ENCODE measurements at regions not wholly inside any gene's neighbourhood (a gene's known extent, or its start where the extent isn't known, plus 50 kb on each side); places are given as distances from the start of the nearest gene placed in this dataset.

DNA sequence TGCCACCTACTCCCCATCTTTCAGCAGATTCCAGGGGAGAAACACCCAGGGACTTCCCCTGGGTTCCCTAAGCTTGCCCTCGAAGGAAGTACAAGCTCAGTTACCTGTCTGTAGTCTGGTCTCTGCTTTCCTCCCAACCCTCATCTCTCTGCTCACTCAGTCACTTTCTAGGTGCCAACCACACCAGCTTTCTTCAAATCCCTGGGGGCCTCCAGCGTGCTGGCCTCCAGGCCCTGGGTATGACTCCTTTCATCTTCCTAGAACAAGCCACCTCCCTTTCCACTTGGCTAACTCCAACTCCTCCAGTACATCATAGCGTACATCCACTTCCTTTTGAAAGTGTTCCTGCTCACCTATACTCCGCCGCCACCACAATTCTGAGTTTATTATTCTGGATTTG is 222.6 kb downstream of the SNX18 start:
- FAIRE-seq: no peak

DNA sequence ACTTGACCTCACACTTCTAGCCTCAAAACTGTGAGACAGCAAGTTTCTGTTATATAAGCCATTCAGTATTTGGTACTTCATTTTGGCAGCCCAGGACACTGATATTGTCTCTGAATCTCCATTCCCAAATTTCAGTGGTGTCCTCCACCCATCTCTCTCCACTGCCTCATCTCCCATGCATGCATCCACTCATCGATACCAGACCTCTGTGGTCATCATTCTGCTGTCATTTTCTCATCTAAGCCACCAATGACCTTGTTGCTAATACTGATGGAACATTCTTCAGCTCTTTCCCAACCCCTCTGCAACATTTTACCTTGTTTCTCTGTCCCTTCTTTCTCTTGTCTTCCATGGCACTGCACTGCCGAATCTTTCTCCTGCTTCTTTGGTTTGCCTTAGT is 221.8 kb downstream of the SNX18 start:
- FAIRE-seq: no peak

DNA sequence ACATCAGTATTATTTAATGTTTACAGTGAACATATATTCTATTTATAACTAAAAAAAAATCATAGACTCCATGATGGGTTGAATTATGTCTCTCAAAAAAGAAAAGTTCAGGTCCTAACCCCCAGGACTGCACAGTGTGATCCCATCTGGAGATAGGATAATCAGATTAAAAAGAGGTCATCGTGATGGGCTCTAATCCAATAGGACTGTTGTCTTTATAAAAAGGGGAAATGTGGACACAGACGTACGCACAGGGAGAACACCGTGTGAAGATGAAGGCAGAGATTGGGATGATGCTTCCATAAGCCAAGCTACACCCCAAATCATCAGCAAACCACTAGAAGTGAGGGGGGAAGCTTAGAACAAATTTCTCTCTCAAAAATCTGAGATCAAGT is 221.4 kb downstream of the SNX18 start:
- FAIRE-seq: no peak

DNA sequence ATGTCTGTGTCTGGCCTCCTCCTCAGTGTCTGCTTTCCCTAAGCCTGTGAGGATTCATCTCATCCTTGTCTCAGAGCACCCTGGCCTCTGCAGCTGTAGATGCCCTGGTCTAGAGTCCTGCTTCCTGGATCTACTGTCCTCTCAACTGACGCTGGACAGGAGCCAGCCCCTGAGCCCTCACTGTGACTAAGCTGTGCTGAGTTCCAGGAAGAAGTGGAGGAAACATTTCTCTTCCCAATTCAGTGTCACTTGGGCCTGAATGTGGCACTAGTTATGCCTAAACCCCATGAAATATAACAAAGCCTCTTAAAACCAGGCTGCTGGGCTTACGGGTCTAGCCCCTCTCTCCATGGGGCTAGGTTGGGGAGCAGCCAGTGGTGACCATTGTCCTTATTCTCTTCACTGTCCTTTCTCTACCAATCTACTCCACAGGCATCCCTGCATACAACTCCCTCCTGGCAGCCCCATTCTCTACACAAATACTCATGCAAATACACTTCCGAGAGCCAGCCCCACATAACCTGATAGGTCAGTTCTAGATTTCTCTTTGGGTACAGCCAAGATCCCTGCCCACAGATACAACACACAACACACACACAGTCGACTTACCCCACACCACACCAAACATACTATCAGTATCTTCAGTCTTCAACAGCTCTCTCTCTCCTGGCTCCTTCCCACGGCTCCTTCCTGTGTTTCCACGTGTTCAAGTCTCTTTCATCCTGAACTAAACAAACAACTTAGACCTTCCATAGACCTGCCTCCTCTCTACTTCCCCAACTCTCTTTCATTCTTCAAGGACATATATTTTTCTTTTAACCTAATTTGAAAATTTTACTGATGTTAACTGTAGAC is 220.8 kb downstream of the SNX18 start:
- FAIRE-seq: no peak

DNA sequence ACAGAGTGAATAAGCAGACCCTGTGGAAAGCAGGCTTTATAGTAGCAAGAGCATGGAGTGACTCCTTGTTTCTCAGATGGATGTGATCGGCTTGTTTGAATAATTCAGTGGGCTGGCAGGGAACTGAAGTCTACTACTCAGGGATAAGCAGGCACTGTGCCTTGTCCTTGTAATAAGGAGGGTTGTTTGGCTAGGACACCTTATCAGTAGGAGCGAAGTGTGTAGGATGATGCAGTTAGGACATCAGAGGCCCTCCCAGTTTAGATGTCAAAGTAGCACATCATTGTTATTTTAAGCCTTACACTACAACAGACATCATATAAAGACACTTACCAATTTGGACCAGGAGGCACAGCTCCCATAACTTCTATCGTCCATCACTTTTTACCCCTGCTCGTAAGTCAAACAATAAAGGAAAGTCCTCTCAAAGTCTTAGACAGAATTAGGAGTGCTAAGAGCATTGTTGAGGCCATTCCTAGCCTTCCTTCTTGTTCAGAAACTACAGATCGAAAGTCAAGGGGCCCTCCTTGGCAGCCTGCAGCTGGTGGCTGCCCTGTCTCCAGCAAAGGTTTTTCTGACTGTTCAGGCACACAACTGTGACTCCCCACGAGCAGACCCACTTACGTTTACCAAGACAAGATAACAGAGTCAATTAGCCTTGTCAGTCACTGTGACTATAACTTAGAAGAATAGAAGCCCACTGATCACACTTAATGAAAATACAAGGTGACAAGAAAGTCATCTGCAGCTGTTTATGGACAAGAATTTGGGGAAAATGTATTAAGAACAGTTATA is 218.6 kb downstream of the SNX18 start:
- FAIRE-seq: no peak

DNA sequence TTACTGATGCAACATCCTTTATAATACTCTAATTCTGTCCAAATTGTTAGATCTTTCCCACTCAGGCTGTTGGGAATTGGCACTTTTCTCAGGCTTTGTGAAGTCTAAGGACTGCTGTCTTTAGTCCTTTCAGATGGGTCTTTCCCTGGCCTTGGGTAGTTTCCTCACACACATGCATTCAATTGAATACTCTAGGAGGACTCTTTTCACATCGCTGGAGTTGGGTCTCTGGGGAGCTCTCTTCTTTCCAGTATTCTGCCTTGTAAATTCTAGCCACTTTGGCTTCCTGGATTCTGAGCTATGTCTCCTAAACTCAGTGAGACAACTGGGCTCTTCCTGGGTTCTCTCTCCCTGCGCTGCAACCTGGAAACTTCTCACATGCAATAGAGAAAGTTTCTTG is 215.5 kb downstream of the SNX18 start:
- no peak for FAIRE-seq

DNA sequence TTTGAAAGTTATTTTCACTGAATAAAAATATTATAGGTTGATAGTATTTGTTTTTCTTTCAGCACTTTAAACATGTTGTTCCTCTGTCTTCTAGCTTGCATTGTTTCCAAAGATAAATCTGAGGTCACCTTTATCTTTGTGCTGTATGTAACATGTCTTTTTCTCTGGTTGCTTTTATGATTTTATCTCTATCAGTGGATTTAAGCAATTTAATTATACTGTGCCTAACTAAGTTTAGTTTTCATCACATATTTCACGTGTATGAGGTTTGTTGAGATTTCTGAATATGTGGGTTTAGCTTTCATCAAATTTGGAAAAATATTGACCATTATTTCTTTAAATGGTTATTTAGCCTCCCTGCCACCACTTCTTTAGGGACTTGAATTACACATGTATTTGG is 214.5 kb downstream of the SNX18 start:
- FAIRE-seq: no peak

DNA sequence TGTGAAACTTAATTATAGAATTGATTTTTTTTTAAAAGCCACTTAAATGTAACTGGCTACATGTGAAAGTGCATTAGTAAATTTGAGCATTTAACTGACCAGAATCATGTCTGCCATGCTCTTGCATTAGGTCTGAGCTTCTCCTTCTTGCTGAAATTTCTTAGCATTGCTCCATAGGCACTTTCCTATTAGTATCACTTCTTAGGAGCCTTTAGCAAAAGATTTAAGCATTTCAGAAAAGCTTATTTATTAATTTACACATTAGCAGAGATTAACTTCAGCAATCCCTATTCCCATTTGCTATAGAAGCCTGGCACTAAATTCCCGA is 211.0 kb downstream of the SNX18 start:
- no peak for FAIRE-seq

DNA sequence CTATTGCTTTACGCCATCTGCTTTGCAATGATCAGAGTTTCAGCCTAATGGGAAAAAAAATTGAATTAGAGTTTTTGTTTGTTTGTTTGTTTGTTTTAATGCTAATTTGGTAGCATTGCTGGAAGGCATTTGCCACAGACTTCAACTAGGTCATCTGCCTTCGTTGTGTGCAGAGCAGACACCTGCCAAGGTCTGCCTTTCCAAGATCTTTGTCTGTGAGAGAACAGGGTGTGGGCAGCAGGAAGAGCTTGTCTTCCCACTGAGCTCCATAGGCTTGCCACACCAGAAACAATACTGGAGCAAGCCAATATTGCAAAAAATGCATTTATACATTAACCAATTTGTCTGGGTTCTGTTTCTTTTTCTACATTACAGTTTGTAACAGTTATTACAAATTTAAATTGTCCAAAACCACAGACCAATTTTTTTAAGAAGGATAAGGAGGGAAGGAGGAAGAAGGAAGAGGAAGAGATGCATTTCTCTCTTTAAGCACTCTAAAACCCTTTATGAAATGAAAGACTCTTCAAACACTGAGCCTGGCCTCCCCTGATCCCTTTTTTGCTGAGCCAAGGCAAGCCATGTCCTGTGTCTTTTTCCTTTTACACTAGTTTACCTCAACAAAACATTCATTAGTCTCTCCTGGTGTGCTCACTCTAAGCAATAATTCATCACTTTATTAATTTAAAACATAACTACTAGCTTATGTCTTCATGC is 210.5 kb downstream of the SNX18 start:
- FAIRE-seq: no peak

DNA sequence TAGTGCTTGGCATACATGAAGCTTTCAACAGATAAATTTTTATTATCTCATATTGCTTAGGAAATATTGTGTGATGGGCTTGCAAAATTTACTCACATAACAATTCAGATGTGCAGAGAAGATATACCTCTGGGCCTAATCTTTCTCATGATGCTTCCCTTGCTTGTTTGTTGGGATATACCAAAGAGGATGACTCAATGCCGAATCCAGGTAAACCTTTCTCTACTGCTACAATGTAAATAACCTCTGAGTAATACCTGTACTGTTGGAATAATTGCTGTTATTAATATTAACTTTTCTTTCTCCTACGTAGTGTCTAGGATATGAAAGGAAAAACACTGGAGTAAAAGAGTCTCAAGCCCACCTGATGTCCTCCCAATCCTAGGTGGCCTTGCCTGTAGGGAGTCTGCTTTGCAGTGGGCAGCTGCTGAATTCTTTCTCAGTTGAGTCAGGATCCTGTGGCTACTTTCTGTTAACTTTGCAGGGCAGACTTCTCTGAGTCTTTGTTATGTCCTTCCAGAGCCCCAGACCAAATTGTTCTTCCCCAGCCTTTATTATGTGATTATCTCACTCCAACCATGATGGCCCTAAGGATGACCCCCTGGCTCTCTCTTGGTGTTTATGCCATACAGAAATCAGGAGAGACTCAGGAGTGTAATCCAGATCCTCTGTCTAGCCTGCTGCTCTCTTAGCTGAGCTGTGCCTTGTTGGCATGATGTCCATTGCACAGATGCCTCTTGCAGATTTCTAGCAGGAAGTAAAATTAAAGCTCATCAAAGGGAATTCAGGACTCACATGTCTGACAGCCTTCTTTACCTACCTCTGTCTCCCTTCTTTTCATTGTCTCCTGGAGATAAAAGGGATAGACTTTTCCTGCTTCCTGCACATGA is 208.1 kb downstream of the SNX18 start:
- FAIRE-seq: no peak

DNA sequence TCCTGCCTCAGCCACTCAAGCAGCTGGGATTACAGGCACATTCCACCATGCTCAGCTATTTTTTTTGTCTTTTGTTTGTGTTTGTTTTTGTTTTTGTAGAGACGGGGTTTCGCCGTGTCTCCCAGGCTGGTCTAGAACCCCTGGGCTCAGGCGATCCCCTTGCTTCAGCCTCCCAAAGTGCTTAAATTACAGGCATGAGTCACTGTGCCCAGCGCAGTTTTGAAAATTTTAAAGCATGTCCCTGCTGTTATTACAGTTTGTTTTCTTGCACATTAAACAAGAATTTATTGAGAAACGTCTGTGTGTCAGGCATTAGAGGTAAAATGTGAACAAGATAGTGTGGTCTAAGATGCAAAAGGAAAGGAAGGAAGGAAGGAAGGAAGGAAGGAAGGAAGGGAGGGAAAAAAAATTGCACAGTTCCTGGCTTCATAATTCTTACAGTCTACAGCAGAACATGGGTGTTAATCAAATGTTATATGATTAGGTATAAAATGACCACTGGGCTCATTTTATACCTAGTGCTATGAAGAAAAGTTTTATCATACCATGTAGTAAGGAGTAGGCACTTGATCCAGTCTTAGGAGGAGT is 205.4 kb downstream of the SNX18 start:
- FAIRE-seq: no peak

DNA sequence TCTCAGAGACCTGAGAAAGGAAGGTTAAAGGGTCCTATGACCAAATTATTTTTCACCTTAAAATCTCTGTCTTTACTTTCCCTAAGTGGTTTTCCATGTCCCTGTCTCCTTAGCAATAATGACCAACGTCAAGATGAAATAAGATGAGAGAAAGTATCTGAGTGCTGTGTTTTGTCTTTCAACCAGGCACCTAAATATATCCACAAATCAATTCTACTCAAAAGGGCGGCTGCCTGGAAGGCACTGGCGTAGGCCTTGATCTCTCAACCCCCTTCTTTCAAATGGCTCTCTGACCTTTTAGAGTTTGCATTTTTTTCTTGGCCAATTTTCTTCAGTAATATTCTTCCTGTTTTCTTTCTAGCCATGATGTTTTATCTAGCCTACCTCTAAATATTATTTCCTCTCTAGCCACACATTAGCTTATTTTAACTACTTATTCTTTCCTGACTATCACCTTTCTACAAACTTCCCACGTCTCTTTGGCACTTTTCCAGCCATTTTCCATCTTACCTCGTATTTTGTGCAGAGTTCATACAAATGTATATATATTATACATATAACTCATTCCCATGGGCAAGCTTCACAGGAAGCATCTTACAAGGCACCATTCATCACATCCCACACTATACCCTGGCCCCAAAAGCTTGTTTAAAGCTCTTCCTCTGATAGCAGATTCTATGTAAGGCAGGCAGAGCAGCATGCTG is 204.5 kb downstream of the SNX18 start:
- FAIRE-seq: no peak

DNA sequence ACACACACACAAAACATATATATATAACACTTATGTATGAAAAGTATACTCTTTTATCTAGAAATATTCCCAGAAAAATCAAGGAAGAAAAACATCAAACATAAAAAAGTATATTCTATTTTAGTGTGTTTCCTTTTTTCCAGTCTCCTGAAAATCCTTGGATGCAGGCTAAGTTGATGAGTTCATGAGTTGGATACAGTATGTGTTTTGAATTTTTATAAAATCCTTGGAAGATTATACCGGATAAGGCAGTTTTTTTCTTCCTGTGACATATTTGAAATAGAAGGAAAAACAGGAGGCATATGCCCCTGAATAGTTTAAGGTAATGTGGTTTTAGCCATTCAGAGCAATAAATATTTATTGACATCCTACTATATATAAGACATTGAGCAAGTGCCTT is 203.6 kb downstream of the SNX18 start:
- FAIRE-seq: no peak

DNA sequence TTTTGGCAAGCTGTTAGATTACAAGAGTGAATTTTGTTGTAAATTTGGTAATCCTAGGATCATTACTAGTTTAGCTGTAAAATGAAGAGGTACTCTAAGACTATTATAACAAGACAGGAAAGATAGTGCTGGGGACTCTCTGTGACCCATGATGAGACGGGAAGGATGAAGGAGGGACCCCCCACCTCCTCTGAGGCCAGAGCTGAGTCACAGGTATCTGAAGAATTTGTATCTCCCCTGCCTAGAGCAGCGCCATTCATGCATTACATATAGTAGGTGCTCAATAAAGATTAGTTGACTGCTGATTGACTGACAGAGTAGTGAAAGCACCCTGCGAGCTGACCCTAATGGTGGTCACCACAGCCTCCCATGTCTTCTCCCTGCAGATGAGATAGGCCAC is 202.8 kb downstream of the SNX18 start:
- FAIRE-seq: no peak

DNA sequence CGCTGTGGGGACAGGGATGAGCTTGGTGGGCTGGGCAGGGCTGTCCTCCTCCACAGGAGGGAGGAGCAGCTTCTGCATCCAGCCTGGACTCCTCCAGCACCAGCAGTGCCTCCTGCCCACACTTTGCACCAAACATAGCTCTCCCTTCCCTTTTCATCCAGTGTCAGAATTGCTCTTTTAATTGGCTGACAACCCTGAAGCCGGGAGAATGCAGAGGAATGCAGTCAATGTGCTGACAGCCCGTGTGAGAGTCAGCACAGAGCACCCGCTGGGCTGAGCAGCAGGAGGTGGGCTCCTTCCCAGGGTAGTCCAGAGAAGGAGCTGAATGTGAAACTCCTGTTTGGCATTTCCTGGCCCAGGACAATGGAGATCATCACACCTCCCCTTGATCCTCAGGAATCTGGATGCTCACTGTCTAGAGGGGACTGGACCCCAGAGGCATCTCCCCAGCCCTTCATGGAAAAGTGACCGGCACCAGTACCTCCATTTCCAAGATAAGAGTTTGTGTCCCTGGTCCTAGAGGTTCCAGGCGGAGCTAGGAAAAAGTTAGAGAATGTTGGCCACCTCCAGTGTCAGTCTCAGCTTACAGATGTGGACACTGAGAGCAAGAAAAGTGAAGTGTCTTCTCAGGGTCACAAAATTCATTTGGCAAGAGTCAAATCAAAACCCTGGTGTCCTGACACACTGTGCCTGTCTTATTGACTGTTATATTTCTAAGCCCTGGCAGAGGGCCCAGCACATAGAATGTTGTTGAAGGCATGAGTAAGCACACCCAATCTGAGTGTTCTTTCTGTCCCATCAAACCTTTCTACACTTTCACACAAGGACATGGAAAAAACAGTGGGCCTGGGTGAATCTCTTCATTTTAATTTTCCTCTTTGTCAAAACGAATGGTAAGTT is 202.1 kb downstream of the SNX18 start:
- no peak for FAIRE-seq

DNA sequence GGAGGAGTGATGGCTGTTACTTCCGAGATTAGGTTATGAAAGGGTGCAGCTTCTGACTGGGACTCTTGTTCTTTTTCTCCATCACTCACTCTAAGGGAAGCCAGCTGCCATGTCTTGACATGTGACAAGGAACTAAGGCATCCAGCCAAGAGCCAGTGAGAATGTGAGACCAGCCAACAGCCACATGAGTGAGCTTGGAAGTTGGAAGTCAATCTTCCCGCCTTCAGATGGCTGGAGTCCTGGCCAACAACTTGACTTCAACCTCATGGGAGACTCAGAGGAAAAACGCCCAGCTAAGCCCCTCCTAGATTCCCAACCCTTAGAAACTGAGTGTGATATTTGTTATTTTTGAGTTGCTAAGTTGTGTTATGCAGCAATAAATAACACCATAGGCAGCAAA is 201.1 kb downstream of the SNX18 start:
- FAIRE-seq: no peak

DNA sequence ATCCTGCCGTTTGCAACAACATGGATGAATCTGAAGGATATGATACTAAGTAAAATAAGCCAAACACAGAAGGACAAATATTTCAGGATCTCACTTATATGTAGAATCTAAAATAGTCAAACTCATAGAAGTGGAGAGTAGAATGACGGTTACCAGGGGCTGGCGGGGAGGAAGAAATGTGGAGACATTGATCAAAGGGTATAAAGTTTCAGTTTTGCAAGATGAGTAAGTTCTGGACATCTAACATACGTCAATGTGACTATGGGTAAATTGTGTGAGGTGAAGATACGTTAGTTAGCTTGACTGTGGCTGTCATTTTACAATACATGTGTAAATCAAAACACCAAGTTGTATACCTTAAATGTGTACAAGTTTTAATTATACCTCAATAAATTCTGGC is 200.3 kb downstream of the SNX18 start:
- FAIRE-seq: no peak

DNA sequence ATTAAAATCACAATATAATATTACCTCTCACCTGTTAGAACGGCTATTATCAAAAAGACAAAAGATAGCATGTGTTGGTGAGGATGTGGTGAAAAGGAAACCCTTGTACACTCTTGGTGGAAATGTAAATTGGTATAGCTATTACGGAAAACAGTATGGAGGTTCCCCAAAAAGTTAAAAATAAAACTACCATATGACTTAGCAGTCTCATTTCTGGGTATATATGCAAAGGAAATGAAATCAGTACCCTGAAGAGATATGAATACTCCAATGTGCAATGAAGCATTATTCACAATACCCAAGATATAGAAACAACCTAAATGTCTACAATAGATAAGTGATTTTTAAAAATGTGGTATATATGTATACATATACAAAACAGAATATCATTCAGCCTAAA is 199.9 kb downstream of the SNX18 start:
- FAIRE-seq: no peak

DNA sequence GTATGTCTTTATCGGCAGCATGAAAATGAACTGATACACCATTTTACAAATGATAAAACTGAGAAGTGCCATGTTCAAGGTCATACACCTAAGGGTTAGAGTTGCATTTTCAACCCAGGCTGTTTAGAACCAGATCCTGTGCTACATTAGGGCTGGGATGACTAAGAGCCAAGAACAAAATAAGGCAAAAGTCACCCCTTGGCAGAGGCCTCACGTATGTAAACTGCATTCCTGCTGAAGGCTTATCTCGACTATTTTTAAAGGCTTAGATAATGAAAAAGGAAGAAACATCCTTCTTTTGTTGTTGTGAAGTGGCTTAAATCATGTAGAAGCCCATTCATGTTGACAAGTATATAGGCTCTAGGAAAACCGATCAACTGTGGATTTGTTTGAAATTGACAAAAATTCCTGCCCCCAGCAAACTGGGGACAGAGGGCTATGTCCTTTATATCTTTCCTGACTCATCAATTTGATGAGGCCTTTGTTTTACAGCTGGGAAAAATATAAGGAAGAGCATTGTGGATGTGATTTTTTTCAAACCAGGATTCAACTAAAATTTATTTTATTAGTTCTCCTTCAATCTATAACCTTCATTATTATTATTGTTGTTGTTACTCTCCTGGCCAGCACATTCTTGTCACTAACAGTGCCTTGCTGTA is 196.5 kb downstream of the SNX18 start:
- FAIRE-seq: no peak

DNA sequence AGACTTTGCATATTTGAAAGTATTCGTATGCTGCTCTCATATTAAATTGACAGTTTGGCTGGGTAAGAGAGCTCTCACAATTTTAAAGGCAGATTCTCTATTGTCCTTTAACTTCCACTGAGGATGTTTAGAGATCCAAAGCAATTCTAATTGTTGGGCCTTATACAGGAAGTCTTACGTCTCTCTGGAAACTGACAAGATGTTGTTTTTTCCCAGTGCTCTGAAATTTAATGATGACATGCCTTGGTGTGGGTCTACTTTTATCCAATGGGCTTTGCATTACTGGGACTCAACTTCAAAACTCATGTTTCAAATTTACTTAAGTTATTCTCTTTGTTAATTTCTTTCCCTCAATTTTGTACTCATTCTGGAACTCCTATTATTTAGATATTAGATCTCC is 191.5 kb downstream of the SNX18 start:
- no peak for FAIRE-seq

Data from islet of Langerhans (tissue), 1 donor.